ENCODE measurements at regions not wholly inside any gene's neighbourhood (a gene's known extent, or its start where the extent isn't known, plus 50 kb on each side); places are given as distances from the start of the nearest gene placed in this dataset.

DNA sequence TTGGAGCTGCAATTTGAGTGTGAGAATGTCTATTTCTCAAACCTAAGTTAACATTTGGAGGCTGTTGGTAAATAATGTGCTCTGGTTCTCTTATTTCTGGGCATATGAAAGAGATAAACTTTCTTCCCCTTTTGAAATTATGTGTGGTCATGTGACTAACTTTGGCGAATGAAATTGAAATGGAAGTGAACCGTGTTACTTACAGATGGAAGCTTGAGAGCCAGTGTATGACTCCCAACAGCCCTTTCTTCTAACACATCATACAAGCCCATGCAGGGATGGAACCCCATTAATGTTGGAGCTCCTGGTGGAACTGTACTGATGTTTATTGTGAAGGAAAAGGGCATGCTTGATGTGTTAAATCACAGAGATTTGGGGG lies 725.8 kb downstream of the TSN start:
- Histone ChIP-seq H3K4me2 (replicated peaks; ENCODE audit: extremely low read depth, low read length, poor library complexity, severe bottlenecking) (no peak overlapping the region), H3K36me3 (replicated peaks in 1 of 2; ENCODE audit: control insufficient read depth in 1 of 2, insufficient read depth in 2 of 2, low read length in 2 of 2) (no peaks in the 10 kb centered on the region), H3K4me1 (ENCODE audit: control insufficient read depth in 1 of 2, insufficient read depth in 2 of 2, low read length in 2 of 2) (no peaks in the 10 kb centered on the region), H3K27ac (ENCODE audit: low read depth in 1 of 2, low read length in 2 of 2) (no peak overlapping the region), H4K20me1 (ENCODE audit: insufficient read depth, low read length) (no peaks in the 10 kb centered on the region), H3K4me3 (replicated peaks in 1 of 3; ENCODE audit: low read depth in 2 of 3, low read length in 3 of 3) (no peak overlapping the region), H2AFZ (ENCODE audit: insufficient read depth, low read depth, low read length, poor library complexity, severe bottlenecking) (no peak overlapping the region), H3K9me3 (replicated peaks in 1 of 2; ENCODE audit: control insufficient read depth in 1 of 2, insufficient read depth in 1 of 2, low read length in 2 of 2) (no peaks in the 10 kb centered on the region), H3K9ac (ENCODE audit: insufficient read depth, low read length, poor library complexity, severe bottlenecking) (no peak overlapping the region), H3K79me2 (ENCODE audit: insufficient read depth, low read length) (no peaks in the 10 kb centered on the region), H3K27me3 (ENCODE audit: control insufficient read depth in 2 of 2, insufficient read depth in 2 of 2, low read length in 2 of 2) (no peaks in the 10 kb centered on the region)
- Mint-ChIP-seq H3K4me3 (no peak overlapping the region), H3K9me3 (peaks cover 0 to 8% (median 3%) of the 10 kb centered on the region in 7 donors), H3K27me3 (ENCODE audit: low read depth in 3 of 3) (no peaks in the 10 kb centered on the region), H3K4me1 (no peaks in the 10 kb centered on the region), H3K36me3 (no peaks in the 10 kb centered on the region), H3K27ac (no peak overlapping the region)
- intact Hi-C loops (cut with micrococcal nuclease), result no loop called here
- no peak for DNase-seq
- no CpG with 5 or more reads among the region's 2 CpGs for WGBS (ENCODE audit: insufficient coverage)
- TF ChIP-seq, protein P1, sequence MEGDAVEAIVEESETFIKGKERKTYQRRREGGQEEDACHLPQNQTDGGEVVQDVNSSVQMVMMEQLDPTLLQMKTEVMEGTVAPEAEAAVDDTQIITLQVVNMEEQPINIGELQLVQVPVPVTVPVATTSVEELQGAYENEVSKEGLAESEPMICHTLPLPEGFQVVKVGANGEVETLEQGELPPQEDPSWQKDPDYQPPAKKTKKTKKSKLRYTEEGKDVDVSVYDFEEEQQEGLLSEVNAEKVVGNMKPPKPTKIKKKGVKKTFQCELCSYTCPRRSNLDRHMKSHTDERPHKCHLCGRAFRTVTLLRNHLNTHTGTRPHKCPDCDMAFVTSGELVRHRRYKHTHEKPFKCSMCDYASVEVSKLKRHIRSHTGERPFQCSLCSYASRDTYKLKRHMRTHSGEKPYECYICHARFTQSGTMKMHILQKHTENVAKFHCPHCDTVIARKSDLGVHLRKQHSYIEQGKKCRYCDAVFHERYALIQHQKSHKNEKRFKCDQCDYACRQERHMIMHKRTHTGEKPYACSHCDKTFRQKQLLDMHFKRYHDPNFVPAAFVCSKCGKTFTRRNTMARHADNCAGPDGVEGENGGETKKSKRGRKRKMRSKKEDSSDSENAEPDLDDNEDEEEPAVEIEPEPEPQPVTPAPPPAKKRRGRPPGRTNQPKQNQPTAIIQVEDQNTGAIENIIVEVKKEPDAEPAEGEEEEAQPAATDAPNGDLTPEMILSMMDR (IDR thresholded peaks at IDR 0.05), result no peak

DNA sequence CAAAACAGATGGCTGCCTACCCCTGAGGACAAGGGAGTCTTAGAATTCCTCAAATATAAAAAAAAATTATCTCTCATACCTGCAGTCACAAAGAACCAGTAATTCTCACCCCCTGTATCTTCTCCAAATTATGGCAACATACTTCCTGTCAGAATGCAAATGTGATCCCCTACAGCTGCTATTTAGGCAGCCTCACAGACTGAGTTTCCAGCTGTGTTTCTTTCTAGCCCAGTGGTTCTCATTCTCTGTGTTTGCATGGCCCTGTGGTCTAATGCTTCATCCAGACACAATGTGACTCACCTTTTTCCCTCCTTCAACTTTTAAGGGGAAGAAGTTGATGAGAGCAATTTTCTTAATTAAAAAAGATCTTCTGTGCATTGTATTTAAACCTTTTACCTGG lies 726.3 kb downstream of the TSN start:
- TF ChIP-seq, protein P1 (IDR thresholded peaks at IDR 0.05), result no peak
- H3K4me2 ChIP-seq (replicated peaks; ENCODE audit: extremely low read depth, low read length, poor library complexity, severe bottlenecking), result no peak overlapping the region
- no peaks in the 10 kb centered on the region for H3K79me2 ChIP-seq (ENCODE audit: insufficient read depth, low read length)
- H3K27ac ChIP-seq (ENCODE audit: low read depth in 1 of 2, low read length in 2 of 2), result no peak overlapping the region
- no peaks in the 10 kb centered on the region for H4K20me1 ChIP-seq (ENCODE audit: insufficient read depth, low read length)
- no peaks in the 10 kb centered on the region for H3K27me3 ChIP-seq (ENCODE audit: control insufficient read depth in 2 of 2, insufficient read depth in 2 of 2, low read length in 2 of 2)
- no peak overlapping the region for H2AFZ ChIP-seq (ENCODE audit: insufficient read depth, low read depth, low read length, poor library complexity, severe bottlenecking)
- H3K9ac ChIP-seq (ENCODE audit: insufficient read depth, low read length, poor library complexity, severe bottlenecking), result no peak overlapping the region
- no peaks in the 10 kb centered on the region for H3K4me1 Mint-ChIP-seq
- no peaks in the 10 kb centered on the region for H3K4me1 ChIP-seq (ENCODE audit: control insufficient read depth in 1 of 2, insufficient read depth in 2 of 2, low read length in 2 of 2)
- no peak overlapping the region for H3K27ac Mint-ChIP-seq
- no peak for DNase-seq
- no peak overlapping the region for H3K4me3 ChIP-seq (replicated peaks in 1 of 3; ENCODE audit: low read depth in 2 of 3, low read length in 3 of 3)
- no peaks in the 10 kb centered on the region for H3K36me3 Mint-ChIP-seq
- intact Hi-C loops (cut with micrococcal nuclease), result no loop called here
- peaks cover 0 to 8% (median 3%) of the 10 kb centered on the region in 7 donors for H3K9me3 Mint-ChIP-seq
- H3K4me3 Mint-ChIP-seq, result no peak overlapping the region
- H3K27me3 Mint-ChIP-seq (ENCODE audit: low read depth in 3 of 3), result no peaks in the 10 kb centered on the region
- H3K36me3 ChIP-seq (replicated peaks in 1 of 2; ENCODE audit: control insufficient read depth in 1 of 2, insufficient read depth in 2 of 2, low read length in 2 of 2), result no peaks in the 10 kb centered on the region
- H3K9me3 ChIP-seq (replicated peaks in 1 of 2; ENCODE audit: control insufficient read depth in 1 of 2, insufficient read depth in 1 of 2, low read length in 2 of 2), result no peaks in the 10 kb centered on the region
